NCI-H82 (cell line): ENCODE measurements at regions not wholly inside any gene's neighbourhood (a gene's known extent, or its start where the extent isn't known, plus 50 kb on each side); places are given as distances from the start of the nearest gene placed in this dataset.
"Not testable (repeated sequence)": the region's sequence is repeated elsewhere in the genome, so short reads cannot be mapped to it uniquely, and the experiment has no call there.

Experiments
- DNase-seq: peaks from one replicate; lab custom pipeline; 2025; lab: John Stamatoyannopoulos, UW

GRCh38 chr5:174555726-174556125, 168.7 kb upstream of the MSX2 start:
- no peak for DNase-seq

- no peak for DNase-seq
Measured at GRCh38 chr5:174556756-174557155, 167.6 kb upstream of the MSX2 start.

GRCh38 chr5:174558190-174558589, 166.2 kb upstream of the MSX2 start:
- no peak for DNase-seq

GRCh38 chr5:174559141-174559540, 165.2 kb upstream of the MSX2 start:
- DNase-seq: no peak

- DNase-seq: no peak
Measured at GRCh38 chr5:174559566-174560090, 164.8 kb upstream of the MSX2 start.

- no peak for DNase-seq
Measured at GRCh38 chr5:174560861-174561260, 163.5 kb upstream of the MSX2 start.

GRCh38 chr5:174563040-174563439, 161.3 kb upstream of the MSX2 start:
- not testable (repeated sequence) for DNase-seq

- no peak for DNase-seq
Measured at GRCh38 chr5:174563899-174564298, 160.5 kb upstream of the MSX2 start.

GRCh38 chr5:174567506-174568141, 156.8 kb upstream of the MSX2 start:
- no peak for DNase-seq

GRCh38 chr5:174570662-174571061, 153.7 kb upstream of the MSX2 start:
- no peak for DNase-seq

- DNase-seq: no peak
Measured at GRCh38 chr5:174571662-174572397, 152.6 kb upstream of the MSX2 start.

- no peak for DNase-seq
Measured at GRCh38 chr5:174572591-174572990, 151.8 kb upstream of the MSX2 start.

- peak; percentile 15 for DNase-seq
Measured at GRCh38 chr5:174573221-174573994, 151.0 kb upstream of the MSX2 start.

GRCh38 chr5:174575043-174575442, 149.3 kb upstream of the MSX2 start:
- no peak for DNase-seq

GRCh38 chr5:174576042-174576441, 148.3 kb upstream of the MSX2 start:
- DNase-seq: no peak

- DNase-seq: peak; percentile 73
Measured at GRCh38 chr5:174581479-174581878, 142.9 kb upstream of the MSX2 start.

GRCh38 chr5:174581894-174582293, 142.5 kb upstream of the MSX2 start:
- DNase-seq: no peak

GRCh38 chr5:174583071-174583470, 141.3 kb upstream of the MSX2 start:
- no peak for DNase-seq

GRCh38 chr5:174585472-174585871, 138.9 kb upstream of the MSX2 start:
- DNase-seq: no peak

- DNase-seq: not testable (repeated sequence)
Measured at GRCh38 chr5:174586163-174586562, 138.2 kb upstream of the MSX2 start.

GRCh38 chr5:174589011-174589410, 135.4 kb upstream of the MSX2 start:
- DNase-seq: peak; percentile 78

GRCh38 chr5:174589599-174589998, 134.8 kb upstream of the MSX2 start:
- DNase-seq: peak; percentile 95

- no peak for DNase-seq
Measured at GRCh38 chr5:174590820-174591219, 133.6 kb upstream of the MSX2 start.
